ENCODE measurements at regions not wholly inside any gene's neighbourhood (a gene's known extent, or its start where the extent isn't known, plus 50 kb on each side); places are given as distances from the start of the nearest gene placed in this dataset.
A peak's percentile ranks its signal among the peaks of the same experiment; 100 is the strongest.
"Not testable (repeated sequence)": the region's sequence is repeated elsewhere in the genome, so short reads cannot be mapped to it uniquely, and the experiment has no call there.

DNA sequence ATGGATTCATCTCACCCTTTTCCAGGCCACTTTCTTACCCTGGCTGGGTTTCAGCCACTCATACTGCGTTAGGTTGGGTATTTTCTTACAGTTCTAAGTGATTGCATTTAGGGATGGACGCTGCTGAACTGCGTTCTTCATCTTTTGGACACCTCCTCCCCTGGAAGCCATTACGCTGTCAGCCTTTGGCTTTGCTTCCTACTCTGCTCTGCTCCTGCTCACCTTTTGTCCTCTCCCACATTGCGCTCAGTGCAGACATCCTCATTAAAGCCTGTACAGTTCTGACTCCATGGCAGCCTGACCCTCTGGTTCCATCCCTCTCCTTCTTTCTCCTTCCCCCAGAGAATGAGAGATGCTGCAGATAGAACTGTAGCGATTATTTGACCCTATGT, 108.9 kb downstream of the SRGAP2 start:
- not testable (repeated sequence) for DNase-seq (ENCODE audit: low spot score)

DNA sequence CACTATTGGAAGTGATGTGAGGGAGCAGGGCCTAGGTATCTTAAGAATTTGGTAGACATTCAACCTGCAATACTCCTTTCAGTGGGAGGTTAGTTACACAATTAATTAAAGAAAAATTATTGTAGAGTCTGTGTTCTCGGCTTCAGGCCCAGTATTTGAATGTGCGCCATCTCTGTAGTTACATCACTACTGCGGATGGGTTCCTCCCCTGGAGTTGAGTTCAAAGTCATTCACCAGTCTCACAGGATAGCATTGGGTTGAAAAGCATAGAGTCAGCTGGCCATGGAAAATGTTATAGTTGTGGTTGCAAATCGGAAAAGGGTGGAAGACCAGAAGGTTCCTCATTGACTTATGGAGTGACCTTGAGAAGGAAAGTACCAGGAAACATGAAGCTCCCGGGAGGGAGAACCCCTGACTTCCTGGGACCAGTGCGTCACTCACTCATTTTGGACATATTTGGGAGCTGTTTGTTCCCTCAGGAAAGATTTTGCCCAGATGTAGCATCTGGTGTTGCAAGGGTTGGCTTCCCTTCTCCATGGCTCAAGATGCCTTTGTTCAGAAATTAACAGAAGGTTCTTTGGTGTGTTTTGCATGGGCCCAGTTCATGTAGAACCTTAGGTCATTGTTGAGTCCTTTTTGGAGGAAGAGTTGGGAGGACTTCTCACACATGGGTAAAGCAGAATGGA, 111.8 kb downstream of the SRGAP2 start:
- not testable (repeated sequence) for DNase-seq (ENCODE audit: low spot score)

DNA sequence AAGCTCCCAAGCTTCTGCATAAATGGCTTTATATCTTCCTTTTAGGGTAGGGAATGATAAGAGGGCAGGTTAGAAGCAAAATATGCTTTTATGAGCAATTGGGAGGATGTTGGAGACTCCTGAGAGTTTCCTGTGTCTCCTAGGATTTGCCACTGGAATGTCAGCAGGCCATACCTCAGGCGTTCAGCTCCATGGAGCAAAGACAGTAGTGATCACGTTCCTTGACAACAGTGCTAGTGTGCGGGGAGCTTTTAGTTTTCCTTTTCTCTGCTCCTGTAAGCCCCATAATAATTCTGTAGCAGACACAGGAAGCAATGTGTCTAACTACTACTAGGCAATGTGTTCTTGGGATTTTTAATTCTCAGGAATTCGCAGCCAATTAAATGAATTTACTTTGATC, 113.6 kb downstream of the SRGAP2 start:
- not testable (repeated sequence) for DNase-seq (ENCODE audit: low spot score)

DNA sequence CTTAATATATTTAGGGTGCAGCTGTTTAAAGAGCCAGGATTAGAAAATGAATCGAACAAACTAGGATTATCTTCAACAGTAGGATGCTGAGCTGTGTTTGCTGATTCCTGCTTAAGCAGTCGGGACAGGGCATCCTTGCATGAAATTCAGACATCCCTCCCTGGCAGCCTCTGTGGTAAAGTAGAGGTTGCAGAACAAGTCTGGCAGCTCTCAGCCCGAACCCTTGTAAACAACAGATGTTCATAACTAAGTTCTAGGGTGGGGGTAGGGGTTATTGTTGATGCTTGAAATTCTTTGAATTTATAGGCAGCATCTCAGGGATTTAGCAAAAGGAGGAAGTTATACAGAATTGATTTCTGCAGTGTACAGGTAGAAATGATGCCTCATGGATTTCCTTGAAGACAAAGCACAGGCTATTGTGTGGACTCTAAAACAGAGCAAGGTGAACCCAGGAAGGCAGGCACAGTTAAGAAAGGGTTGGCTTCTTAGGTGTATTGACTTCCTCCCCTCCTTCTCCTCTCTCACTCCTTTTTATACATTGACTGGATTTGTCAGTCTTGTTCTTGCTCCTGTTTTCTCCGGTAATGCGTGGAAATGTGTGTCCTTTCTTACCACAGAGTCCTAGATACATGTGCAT, 114.7 kb downstream of the SRGAP2 start:
- peak; percentile 7 for DNase-seq (ENCODE audit: low spot score)

DNA sequence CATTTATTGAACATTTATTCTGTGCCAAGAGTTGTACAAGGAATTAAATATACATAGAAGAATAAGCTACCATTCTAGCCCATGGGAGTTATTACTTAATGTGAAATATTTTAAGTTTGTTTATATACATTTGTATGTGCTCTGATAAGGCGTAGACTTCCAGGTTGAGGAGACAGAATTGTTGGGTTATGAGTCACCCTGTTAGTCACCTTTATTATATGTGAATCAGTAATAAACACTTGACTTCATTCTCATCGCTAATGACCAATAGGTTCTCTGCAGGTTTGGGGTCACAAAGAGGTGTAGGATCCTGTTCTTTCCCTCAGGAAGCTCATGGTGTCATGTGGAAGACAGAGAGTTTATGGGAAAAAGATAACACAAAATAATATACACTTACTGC, 116.9 kb downstream of the SRGAP2 start:
- DNase-seq (ENCODE audit: low spot score), result not testable (repeated sequence)

DNA sequence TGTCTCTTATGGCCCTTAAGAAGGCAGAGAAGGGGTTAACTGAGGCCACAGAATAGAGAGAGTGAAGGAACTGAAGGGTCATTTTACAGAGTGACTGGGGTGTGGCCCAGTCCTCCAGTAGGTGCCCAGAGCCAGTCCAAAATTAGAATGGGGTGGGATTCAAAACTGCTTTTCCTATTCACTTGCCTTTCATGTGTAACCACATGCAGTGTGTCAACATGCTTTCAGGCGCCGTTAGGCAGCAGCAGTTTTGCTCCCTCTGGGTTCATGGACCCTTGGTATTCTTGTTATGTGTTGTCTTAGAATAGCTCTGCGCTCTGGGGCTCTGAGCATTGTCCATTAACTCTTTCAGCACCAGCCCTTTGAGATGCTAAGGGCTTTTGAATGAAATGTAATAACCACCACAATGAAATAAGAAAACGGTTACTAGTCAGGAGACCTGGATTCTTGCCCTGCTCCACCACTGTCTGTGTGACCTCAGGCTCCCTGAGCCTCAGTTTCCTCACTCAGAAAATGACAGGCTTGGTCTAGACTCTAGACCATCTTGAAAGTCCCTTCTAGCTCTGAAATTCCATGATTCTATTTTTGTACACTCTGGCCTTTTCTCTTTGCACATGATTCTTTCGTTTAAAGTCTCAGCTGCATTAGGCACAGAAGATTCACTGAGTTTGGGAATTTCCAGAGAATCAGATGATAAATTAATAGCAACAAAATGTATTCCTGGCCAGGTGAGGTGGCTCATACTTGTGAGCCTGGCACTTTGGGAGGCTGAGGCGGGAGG, 123.0 kb downstream of the SRGAP2 start:
- not testable (repeated sequence) for DNase-seq (ENCODE audit: low spot score)

DNA sequence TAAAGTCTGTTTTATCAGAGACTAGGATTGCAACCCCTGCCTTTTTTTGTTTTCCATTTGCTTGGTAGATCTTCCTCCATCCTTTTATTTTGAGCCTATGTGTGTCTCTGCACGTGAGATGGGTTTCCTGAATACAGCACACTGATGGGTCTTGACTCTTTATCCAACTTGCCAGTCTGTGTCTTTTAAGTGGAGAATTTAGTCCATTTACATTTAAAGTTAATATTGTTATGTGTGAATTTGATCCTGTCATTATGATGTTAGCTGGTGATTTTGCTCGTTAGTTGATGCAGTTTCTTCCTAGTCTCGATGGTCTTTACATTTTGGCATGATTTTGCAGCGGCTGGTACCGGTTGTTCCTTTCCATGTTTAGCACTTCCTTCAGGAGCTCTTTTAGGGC, 128.3 kb downstream of the SRGAP2 start:
- not testable (repeated sequence) for DNase-seq (ENCODE audit: low spot score)

DNA sequence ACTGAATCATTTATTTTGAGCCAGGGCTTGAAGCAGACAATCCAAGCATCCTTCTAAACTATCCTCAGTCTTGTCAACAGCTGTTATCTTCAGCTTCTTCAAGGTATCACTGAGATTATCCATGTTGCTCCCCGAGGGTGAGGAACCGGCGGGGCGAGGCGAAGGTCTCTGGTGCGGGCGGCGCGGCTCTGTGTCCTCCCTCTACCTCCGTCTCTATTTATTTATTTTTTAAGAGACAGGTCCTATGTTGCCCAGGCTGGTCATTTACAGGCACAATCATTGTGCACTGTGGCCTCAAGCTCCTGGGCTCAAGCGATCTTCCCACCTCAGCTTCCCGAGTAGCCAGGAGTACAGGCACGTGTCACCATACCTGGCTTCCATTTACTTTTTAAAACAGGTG, 130.0 kb downstream of the SRGAP2 start:
- not testable (repeated sequence) for DNase-seq (ENCODE audit: low spot score)

DNA sequence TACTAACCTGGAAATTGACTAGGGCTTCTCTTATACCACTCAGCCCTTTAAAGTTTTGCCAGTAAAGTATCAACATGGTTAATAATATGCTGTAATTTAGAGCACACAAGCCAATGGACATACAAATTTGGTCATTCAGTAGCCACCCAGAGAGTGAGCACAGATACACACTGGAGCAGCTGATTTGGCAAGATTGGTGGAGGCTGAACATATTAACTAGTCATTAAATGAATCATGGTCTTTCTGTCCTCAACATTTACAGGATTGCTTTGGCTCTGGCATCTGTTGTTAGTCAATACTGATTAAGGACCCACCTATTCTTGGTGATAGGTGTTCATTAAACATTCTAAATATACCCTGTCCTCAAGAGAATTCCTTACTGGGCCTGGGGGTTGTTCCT, 130.6 kb downstream of the SRGAP2 start:
- DNase-seq (ENCODE audit: low spot score), result not testable (repeated sequence)

DNA sequence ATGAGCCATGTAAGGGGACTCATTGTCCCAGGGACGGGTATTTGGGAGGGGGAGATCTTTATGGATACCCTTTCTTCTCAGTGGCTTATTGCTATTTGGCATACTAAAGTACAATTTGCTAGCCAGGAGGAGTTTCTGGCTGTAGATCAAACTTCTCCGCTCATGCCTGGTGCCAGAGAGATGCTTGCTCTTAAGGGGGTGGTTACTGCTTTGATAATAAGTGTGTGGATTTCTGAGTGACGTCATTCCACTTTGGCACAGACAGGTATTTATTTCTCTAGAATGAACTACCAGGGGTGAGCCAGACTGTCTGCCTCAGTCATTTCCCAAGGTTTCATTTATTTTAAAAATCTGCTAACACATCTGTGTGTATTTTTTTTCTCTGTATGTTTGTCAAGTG, 131.1 kb downstream of the SRGAP2 start:
- DNase-seq (ENCODE audit: low spot score), result peak; percentile 39

DNA sequence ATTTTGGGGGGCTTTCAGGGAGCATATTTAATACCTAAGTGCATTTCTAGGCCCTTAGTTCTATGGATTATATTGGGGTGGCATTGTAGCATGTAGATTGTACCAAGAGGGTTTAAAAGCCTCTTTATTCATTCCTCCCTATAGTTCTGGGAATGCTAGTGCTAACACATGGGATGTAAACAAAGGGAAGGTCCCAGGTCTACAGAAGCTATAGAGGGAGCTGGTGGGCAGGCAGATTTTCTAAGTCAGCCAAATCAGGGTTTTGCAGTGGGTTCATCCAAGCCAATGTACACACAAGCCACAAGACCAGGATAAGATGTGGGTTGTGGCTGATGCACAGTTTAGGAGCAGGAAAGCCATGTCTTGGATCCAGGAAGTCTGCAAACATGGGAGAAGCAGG, 131.8 kb downstream of the SRGAP2 start:
- not testable (repeated sequence) for DNase-seq (ENCODE audit: low spot score)

DNA sequence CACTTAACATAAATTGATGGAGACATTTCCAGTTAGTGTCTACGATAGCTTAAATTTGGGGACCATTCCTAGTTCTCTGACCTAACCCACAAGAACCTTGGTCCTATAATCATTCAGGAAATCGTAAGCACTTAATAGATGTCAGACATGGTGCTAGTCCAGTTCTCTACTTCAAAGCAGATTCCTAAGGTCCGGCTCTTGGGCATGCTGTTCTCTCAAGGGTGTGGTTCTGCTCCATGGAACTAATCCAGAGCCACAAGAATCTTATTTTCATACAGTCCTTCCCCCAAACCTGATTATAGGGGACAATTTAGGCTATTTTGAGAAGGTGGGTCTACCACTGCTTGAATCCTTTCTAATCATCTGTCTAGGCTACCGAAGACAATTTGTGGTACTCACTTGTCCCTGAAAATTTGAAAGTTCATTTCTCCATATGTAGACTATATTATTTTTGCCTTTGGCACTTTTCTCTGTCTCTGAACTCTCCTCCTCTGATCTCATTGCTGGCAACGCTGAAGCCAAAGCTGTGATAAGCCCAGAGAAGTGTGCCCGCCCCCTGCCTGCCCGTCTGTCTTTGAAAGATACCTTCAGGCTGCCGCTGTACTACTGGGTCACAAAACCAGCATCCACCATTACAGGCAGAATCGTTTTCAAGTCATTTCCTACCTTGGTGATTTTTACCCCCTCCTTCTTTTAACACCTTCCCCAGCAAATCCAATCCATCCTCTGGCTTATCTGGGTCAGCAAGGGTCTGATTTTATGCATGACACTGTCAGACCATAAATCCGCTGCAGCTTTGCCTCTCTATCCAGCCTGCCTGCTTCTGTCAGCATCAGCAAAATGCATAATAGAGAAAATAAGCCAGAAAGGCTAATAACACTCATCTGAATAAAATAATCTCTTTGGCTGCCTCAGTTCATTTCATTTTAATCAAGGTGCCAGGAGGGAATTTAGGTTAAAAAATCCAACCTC, 132.8 kb downstream of the SRGAP2 start:
- DNase-seq (ENCODE audit: low spot score), result not testable (repeated sequence)

DNA sequence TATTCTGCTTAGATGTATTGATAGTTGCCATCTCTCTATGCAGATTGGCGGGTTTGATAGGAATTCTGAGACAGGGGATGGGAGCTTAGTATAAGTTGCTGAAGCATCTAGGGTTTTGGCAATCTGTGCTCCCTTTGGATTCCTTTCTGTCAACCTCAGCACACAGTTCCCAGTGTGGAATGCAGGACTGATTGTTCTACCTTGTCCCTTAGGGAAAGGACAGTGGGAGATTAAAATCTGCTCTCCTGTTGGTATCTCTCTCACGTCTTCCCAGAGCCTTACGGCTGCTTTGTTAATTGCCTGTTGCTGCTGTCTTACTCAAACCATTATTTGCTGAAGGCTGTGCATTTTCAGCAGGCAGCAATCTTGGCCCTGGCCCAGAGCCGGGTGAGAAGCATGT, 133.3 kb upstream of the IKBKE start:
- peak; percentile 19 for DNase-seq (ENCODE audit: low spot score)

DNA sequence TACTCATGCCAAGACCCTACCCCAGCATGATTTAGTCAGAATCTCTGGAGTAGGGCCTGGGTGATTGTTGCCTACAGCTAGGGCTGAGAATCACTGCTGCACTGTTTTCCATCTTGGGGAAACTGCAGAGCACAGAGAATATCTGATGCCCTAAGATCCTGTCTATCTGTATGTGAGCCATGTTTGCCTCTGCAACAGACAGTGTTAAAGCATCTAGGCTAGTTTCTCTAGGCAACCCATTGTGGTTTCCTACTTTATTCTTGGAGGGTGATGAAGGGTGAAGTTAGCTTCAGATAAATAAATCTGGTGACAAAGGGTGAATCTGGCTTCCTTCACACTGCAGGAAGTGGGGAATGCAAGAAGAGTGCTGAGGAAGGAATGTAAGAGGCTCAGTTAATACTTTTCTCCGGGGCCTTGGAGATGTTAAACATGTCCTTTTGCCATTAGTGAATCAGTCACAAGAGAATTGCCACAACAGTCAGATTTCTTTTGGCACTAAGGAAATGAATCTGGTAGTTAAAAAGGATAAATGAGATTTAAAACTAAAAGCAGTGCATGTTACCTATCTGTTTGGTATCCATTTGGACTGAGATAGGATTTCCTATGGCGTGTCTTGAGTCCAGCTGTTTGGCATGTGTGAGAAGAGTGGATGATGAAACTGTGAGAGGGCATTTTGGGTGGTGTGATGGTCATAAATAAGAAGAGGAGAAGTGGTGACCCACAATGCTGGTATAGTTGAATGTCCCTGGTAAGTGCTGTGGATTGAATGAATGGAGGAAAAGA, 119.6 kb upstream of the IKBKE start:
- DNase-seq (ENCODE audit: low spot score), result not testable (repeated sequence)

DNA sequence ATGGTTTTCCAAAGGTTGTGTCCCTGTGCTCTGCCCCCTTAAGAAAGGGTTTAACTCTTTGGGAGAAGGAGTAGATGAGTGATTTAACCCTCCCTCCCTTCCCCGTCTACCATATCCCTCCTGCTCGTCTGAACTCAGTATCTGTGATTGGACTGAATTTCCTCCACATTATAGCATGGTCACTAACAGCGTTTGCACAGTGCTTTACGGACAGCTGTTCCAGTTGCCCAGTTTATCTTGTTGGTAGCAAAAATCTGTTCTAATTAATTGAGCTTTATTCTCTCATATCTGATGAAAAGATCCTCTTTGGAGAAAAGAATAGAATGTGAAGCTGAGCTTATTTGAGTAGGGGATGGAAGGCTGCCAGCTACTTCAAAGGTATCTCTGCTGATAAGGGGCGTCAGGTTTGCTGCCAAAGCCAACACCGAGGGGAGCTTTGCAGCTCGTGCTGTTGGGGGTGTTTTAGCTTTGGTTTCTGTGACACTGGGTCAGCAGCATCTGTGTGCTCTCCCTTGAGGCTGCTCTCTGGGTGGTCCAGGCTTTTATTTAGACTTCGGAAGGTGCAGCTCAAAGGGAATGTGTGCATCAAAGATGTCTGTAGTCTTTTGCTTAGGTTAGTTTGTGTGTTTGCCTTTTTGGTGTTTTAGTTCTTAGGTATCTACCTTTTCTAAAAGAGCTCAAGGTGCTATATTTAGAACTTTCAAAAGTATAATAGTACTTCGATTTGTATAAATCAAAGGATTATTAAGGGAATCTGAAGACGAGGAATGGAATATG, 118.8 kb upstream of the IKBKE start:
- not testable (repeated sequence) for DNase-seq (ENCODE audit: low spot score)

DNA sequence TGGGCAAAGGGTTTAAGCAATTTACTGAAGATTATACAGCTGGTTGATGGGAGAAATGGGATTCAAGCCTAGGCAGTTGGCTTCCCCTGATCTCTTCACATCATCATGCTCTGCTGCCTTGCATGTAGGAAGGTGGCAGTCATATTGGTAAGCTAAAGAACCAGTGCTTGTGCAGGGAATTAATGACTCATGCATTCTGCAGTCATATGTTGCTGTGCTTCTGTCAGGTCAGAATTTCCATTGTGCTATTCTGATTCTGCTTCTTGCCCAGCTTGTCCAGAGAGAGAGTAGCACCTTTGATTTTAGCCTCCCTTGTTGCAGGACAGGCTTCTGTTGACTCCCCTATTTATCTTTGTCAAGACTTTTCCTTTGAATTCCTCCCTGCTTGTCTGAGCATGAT, 114.0 kb upstream of the IKBKE start:
- DNase-seq (ENCODE audit: low spot score), result peak; percentile 23

DNA sequence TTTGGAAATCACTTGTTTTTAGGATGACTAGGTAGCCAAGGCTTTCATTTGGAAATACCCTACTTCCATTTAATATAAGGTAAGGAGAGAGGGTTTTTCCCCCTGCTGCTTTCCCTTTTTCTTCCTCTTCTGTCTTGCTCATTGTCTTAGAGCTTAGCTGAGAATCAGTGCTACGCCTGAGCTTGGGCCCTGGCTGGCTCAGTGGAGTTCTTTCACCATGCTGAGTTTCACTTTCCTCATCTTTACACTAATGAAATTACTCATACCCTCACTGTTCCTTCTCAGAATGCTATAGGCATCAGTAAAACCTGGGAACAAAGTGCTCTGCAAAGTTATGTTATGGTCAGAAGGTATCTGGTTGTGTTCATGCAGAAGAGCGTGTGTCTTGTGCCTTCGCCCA, 112.3 kb upstream of the IKBKE start:
- not testable (repeated sequence) for DNase-seq (ENCODE audit: low spot score)

DNA sequence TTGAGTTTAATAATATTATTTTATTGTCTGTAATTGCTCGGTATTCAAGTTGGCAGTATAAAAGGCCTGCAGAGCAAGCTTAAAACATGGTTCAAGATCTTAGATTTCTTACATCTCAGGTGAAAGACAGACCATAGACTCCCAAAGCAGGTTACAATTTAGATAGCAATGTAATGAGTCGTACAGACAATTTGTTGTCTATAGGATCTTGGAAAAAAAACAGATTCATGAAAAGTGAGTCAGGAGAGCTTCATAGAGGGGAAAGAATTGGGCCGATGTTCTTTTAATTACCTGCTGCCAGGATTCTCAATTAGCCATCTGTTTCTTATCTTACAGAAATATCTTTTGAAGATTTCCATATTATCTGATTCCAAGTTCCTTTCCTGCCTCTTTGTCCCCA, 111.5 kb upstream of the IKBKE start:
- DNase-seq (ENCODE audit: low spot score), result not testable (repeated sequence)

DNA sequence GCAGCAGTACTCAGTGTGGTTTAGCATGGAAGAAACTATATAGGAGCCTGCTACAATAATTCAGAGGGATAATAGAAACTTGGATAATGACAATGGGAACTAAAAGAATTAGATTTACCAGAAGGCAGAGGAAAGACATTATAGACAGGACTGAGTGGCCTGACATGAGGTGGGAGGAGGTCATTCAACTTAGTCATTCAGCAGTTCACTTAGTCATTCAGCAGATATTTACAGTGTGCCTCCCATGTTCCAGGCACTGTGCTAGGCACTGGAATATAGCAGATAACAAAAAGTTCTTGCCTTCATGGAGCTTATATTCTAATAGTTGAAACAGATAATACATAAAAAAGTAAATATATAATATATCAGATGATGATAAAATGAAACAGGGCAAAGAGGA, 110.9 kb upstream of the IKBKE start:
- not testable (repeated sequence) for DNase-seq (ENCODE audit: low spot score)

DNA sequence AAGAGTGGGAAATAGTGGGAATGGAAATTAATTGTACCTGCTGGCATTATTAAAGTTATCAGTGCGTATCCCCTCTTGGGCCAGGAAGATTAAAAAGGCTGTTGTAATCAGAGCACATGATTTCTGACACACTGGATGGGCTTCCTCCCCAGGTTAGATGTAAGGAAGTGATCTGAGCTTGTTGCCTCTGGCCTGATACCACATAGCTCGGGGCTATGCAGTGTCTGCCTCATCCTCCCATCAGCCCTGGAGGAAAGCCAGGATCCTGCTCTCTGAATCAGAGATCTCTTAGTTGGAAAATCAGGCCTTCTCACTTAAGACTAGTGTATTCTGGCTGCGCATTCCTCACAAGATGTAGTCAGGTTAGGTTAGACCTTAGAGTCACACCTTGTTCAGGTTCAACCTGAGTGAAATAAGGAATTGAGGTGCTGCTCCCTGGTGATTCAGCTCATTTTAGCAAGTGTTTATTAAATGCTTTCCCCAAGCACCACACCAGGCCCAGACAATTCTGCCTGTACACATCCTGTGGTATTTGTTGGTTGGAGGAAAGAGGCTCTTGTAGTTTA, 108.2 kb upstream of the IKBKE start:
- not testable (repeated sequence) for DNase-seq (ENCODE audit: low spot score)
